PC-3 (cell line): ENCODE measurements at regions not wholly inside any gene's neighbourhood (a gene's known extent, or its start where the extent isn't known, plus 50 kb on each side); places are given as distances from the start of the nearest gene placed in this dataset.
"Not testable (repeated sequence)": the region's sequence is repeated elsewhere in the genome, so short reads cannot be mapped to it uniquely, and the experiment has no call there.

Experiments
- ATAC-seq: fragments of 200-7000 bp; cut with Tn5 transposase; 2 replicates; pipeline ENCODE4 v1.9.1; 2020; ENCODE audit warnings: mild to moderate bottlenecking, moderate library complexity
- BruUV-seq: library from RNA; stranded (reverse); fragments of 400-500 nt; replicated peaks from 2 replicates; lab custom pipeline; 2021; lab: Mats Ljungman, UMichigan
- CTCF ChIA-PET: fragments of 300-600 bp; sonication (Branson Sonifier 250); formaldehyde crosslinking; loops from one replicate; lab custom pipeline; 2022; ENCODE audit warnings: antibody characterized with exemption; lab: Charles Lee
- POLR2A ChIA-PET: fragments of 300-600 bp; sonication (Branson Sonifier 250); formaldehyde crosslinking; loops from one replicate; lab custom pipeline; 2022; ENCODE audit warnings: antibody characterized with exemption; ENCODE audit not compliant: unreplicated experiment; lab: Charles Lee
- DNase-seq: peaks from one replicate; pipeline ENCODE4 v3.0.0-alpha.2; 2015
- H2AFZ ChIP-seq: fragments of 300-600 bp; sonication (generic); 2 replicates; pipeline ENCODE4 v1.6.0; 2016; ENCODE audit warnings: antibody characterized with exemption, low read length
- H3F3A ChIP-seq: fragments of 300-600 bp; sonication (generic); one replicate; pipeline ENCODE4 v1.6.0; 2017; ENCODE audit warnings: antibody characterized with exemption, low read length, control low read depth, mild to moderate bottlenecking; ENCODE audit not compliant: unreplicated experiment
- H3K27ac ChIP-seq: fragments of 300-600 bp; sonication (generic); 2 replicates; pipeline ENCODE4 v1.5.1; 2016; ENCODE audit warnings: mild to moderate bottlenecking, low read length
- H3K27me3 ChIP-seq: fragments of 300-600 bp; sonication (generic); 2 replicates; pipeline ENCODE4 v1.6.1; 2016; ENCODE audit warnings: low read length, mixed read lengths
- H3K36me3 ChIP-seq: fragments of 300-600 bp; sonication (generic); 2 replicates; pipeline ENCODE4 v1.6.1; 2016; ENCODE audit warnings: low read depth, mixed run types, low read length, mixed read lengths
- H3K4me1 ChIP-seq: fragments of 300-600 bp; sonication (generic); 2 replicates; pipeline ENCODE4 v1.5.1; 2016; ENCODE audit warnings: low read length; ENCODE audit not compliant: insufficient read depth
- H3K4me2 ChIP-seq: fragments of 300-600 bp; sonication (generic); 2 replicates; pipeline ENCODE4 v1.6.0; 2016; ENCODE audit warnings: low read length
- H3K4me3 ChIP-seq: fragments of 300-600 bp; sonication (generic); 2 replicates; pipeline ENCODE4 v1.5.1; 2016; ENCODE audit warnings: mild to moderate bottlenecking, low read length, mixed read lengths
- H3K79me2 ChIP-seq: fragments of 300-600 bp; sonication (generic); 2 replicates; pipeline ENCODE4 v1.6.1; 2017; ENCODE audit warnings: low read length, mixed read lengths
- H3K9ac ChIP-seq: fragments of 300-600 bp; sonication (generic); 2 replicates; pipeline ENCODE4 v1.6.0; 2016; ENCODE audit warnings: mild to moderate bottlenecking, low read length
- H3K9me2 ChIP-seq: fragments of 300-600 bp; sonication (generic); replicated peaks from 2 replicates; pipeline ENCODE4 v1.6.1; 2016; ENCODE audit warnings: mixed run types, low read length, mixed read lengths
- H3K9me3 ChIP-seq: fragments of 300-600 bp; sonication (generic); 2 replicates; pipeline ENCODE4 v1.6.1; 2016; ENCODE audit warnings: low read length, mixed read lengths
- H4K20me1 ChIP-seq: fragments of 300-600 bp; sonication (generic); 2 replicates; pipeline ENCODE4 v1.6.1; 2016; ENCODE audit warnings: low read length, mixed read lengths
- intact Hi-C: fragments of 100-400 bp; cut with micrococcal nuclease; formaldehyde crosslinking; loops from 2 replicates; pipeline ENCODE4 v1.9.0; 2023

- DNase-seq, H3K27me3 ChIP-seq, H4K20me1 ChIP-seq, ATAC-seq, H3K9me3 ChIP-seq, CTCF ChIA-PET, intact Hi-C loops, H3F3A ChIP-seq, POLR2A ChIA-PET, H3K9ac ChIP-seq, H3K4me3 ChIP-seq, H3K4me2 ChIP-seq, H3K79me2 ChIP-seq, BruUV-seq, H3K27ac ChIP-seq, H3K9me2 ChIP-seq, H2AFZ ChIP-seq, H3K4me1 ChIP-seq, H3K36me3 ChIP-seq: not testable (repeated sequence)
These were observed 107.8 kb downstream of the FAM72C start for GRCh38 chr1:143863901-143864520.

DNA sequence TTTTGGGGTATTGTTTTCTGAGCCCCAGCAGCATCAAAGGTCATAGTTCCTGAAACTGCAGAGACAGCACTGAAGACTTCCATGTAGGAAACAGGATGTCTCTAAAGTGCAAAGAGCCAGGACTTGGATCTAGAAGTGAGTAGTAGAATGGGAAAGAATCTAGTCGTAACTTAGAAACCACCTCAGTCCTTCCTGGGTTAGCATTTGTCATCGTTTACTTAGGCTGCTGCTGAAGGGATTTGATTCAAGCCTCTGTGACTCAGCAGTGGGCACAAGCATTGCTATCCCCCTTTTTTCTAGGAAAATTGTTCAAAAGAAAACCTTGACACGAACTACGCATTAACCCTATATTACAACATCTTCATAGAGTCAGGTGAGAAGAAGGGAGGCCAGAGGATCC lies 109.1 kb downstream of the FAM72C start:
- H3K9ac ChIP-seq, H3K36me3 ChIP-seq, H3K27ac ChIP-seq, H3K79me2 ChIP-seq, BruUV-seq, H3F3A ChIP-seq, H3K9me3 ChIP-seq, H4K20me1 ChIP-seq, H3K9me2 ChIP-seq, H3K27me3 ChIP-seq, H3K4me2 ChIP-seq, DNase-seq, intact Hi-C loops, H3K4me1 ChIP-seq, H3K4me3 ChIP-seq, H2AFZ ChIP-seq, POLR2A ChIA-PET, CTCF ChIA-PET: not testable (repeated sequence)
- ATAC-seq, result peak; percentile 81

GRCh38 chr1:143861306-143861705 lies 110.5 kb downstream of the FAM72C start:
- H3K27me3 ChIP-seq, BruUV-seq, H3K9me3 ChIP-seq, POLR2A ChIA-PET, intact Hi-C loops, H3K9me2 ChIP-seq, H2AFZ ChIP-seq, H3K4me3 ChIP-seq, H3K36me3 ChIP-seq, CTCF ChIA-PET, H3K27ac ChIP-seq, DNase-seq, H4K20me1 ChIP-seq, H3K79me2 ChIP-seq, H3K9ac ChIP-seq, ATAC-seq, H3K4me2 ChIP-seq, H3F3A ChIP-seq, H3K4me1 ChIP-seq: not testable (repeated sequence)

GRCh38 chr1:143855867-143856266 lies 115.9 kb downstream of the FAM72C start:
- DNase-seq, BruUV-seq, H3K79me2 ChIP-seq, H3K27me3 ChIP-seq, H3K9me3 ChIP-seq, H2AFZ ChIP-seq, H3K4me3 ChIP-seq, H4K20me1 ChIP-seq, H3K9ac ChIP-seq, H3K36me3 ChIP-seq, intact Hi-C loops, POLR2A ChIA-PET, ATAC-seq, H3K4me1 ChIP-seq, CTCF ChIA-PET, H3K4me2 ChIP-seq, H3K9me2 ChIP-seq, H3F3A ChIP-seq, H3K27ac ChIP-seq: not testable (repeated sequence)

GRCh38 chr1:143854069-143854468 lies 117.7 kb downstream of the FAM72C start:
- H3K4me1 ChIP-seq, H3K27me3 ChIP-seq, ATAC-seq, POLR2A ChIA-PET, H3K79me2 ChIP-seq, H3K9me3 ChIP-seq, H2AFZ ChIP-seq, H3K9ac ChIP-seq, H3K4me2 ChIP-seq, H4K20me1 ChIP-seq, CTCF ChIA-PET, intact Hi-C loops, H3K36me3 ChIP-seq, DNase-seq, H3K9me2 ChIP-seq, H3K4me3 ChIP-seq, BruUV-seq, H3K27ac ChIP-seq, H3F3A ChIP-seq: not testable (repeated sequence)

DNA sequence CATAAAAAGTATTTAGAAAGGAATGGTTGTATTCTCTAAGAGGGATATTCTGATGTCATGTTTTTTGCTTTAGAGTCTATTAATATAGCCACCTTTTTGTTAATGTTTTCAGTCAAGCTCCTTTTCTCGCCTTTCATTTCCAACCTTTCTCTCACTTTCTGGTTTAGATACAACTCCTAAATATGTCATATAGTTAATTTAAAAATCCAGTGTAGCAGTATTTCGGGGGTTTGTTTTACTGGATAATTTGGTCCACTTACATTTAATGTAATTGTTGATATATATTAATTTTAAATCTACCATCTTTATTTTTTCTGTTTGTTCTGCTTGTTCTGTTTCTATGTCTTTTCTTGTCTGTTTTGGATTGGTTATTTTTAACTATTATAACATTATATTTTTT lies 121.1 kb downstream of the FAM72C start:
- H3K9me3 ChIP-seq, intact Hi-C loops, CTCF ChIA-PET, ATAC-seq, H3K4me1 ChIP-seq, H2AFZ ChIP-seq, DNase-seq, H4K20me1 ChIP-seq, POLR2A ChIA-PET, H3K4me2 ChIP-seq, H3K27me3 ChIP-seq, H3K36me3 ChIP-seq, H3K79me2 ChIP-seq, H3K4me3 ChIP-seq, H3K9ac ChIP-seq, BruUV-seq, H3F3A ChIP-seq, H3K27ac ChIP-seq, H3K9me2 ChIP-seq: not testable (repeated sequence)

GRCh38 chr1:143848859-143849258 lies 122.9 kb downstream of the FAM72C start:
- H2AFZ ChIP-seq, H3K27ac ChIP-seq, H3K9me2 ChIP-seq, CTCF ChIA-PET, H4K20me1 ChIP-seq, H3K27me3 ChIP-seq, DNase-seq, H3K4me2 ChIP-seq, intact Hi-C loops, H3K9me3 ChIP-seq, H3K4me1 ChIP-seq, H3K4me3 ChIP-seq, H3F3A ChIP-seq, H3K36me3 ChIP-seq, POLR2A ChIA-PET, H3K9ac ChIP-seq, H3K79me2 ChIP-seq, BruUV-seq, ATAC-seq: not testable (repeated sequence)
